HG03135 (cell line): ENCODE measurements at regions not wholly inside any gene's neighbourhood (a gene's known extent, or its start where the extent isn't known, plus 50 kb on each side); places are given as distances from the start of the nearest gene placed in this dataset.

Source experiments
- ATAC-seq: cut with Tn5 transposase; IDR thresholded peaks from one replicate; pipeline ENCODE4 v1.9.1; 2021; ENCODE audit warnings: mild to moderate bottlenecking, moderate library complexity; ENCODE audit not compliant: unreplicated experiment

DNA sequence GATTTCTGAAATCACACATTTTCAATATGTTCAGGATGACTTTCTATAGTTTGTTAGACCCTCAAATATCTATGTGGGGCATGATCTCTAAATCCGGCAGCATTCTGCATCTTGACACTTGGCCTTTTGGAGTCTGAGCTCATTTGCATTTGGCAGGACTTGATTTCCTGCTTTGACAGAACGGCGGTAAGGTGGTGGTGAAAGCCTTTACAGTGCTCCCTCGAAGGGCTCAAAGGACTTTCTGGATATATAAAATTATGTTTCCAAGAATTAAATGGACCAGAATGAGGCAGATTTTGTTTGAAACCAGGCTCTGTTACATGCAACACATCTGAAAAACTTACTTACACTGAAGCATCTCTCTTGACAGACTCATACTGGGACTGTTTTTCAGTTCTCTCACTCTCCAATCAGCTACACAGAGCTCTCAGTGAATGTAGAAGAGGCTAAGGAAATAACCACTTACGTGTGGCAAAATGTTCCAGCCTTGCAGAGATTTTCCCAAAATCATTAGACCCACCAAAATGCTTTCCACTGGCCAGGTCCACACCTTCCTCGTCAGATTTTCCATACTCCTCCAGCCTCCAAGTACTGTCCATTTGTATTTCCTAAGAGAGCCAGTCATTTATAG lies 207.2 kb downstream of the SPRY2 start:
- no peak for ATAC-seq

DNA sequence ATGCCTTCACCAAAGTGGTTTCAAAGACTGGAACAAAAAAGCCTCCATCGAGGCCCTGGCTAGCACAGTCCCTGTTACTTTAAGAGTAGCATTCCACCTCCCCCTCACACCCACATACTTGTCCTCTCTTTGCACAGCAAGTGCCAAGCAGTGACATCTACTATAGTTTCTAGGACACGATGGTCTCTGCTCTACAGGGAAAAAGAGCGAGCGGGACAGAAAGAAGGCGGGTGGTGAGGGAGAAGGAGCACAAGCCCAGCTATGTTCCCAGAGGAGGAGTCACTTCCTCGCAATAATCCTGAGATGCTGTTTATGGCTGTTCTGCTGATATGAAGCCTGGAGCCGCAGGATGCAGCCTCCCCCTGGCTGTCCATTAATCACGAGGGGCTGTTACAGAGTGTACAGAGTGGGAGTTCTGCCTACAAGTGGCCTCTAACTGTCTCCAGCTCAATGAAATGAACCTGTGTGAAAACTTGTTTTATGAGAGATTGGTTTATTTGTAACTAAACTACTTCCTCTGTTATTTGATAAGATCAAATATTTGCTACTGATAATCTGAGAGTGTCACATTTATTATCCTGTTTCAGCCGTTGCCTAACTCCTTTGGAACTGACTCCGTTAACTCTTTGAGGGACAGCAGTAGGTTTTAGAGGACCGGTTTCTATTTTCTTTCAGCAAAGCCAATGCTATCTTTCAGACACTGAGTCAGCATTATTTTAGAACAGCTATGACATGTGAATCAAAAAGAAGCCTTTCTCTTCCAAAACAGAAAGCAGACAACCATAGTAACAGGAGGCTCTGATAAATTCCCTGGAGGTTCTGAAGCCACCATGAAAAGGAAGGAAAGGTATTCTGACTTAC lies 208.0 kb downstream of the SPRY2 start:
- no peak for ATAC-seq

DNA sequence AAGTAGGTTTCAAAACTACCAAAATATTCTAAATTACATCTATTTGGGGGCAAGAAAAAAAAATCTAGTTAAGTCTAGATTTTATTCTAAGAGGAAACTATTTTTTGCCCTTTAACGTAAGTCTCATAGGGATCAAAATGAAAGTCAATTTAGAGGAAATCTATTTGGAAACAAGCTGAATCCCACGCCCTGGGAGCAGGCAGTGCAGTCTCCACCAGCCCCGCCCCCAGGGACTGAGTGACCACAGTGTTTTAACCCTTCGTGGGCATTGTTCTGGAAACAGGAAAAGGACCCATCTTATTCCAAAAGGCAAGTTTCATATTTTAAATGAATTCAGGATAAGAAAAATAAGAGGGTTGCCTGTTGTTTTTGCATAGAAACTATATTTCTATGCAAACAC lies 209.7 kb downstream of the SPRY2 start:
- no peak for ATAC-seq

DNA sequence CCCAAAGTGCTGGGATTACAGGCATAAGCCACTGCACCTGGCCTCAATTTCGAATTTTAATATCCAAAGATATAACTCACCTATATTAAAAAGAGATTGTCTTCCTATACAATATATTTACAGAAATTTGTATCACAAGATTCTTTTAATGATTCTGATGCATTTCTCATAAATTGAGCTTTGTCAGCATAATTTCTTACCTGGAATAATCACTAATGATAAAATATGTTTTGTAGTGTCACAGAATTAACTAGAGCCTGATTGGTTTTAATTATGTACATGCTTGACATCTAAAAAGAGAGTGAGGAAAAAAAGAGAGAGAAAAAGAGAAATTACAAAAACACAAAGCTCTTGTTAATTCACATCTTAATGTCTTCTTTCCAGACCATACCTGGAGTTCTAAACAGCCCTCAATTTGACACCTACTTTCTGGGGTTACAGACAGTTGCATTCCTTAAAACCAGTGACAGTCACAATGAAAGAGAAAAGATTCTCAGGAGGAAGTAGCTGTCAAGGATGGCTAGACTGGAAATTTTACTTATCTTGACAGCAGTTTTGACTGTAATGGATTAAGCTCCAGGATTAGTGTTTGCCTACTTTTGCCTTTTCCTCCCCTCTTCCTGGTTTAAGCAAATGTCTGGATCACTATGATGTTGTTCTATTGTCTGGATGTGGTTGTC lies 214.4 kb downstream of the SPRY2 start:
- ATAC-seq = no peak

DNA sequence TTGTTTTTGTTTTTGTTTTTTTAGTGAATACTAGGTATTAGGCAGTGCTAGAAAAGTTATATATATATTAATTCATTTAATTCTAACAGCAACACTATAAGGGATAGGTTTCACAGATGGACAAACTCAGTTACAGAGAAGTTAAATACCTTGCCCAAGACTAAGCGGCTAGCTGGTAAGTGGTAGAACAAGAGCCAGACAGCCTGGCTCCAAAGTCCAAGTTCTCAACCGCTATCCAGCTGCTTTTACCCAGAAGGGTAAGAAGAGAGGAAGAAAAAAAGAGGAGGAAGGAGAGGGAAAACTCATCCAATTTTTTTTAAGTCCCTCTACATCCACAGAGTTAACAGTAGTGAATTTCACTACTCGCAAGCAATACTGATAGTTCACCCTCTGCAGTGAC lies 217.0 kb downstream of the SPRY2 start:
- no peak for ATAC-seq

DNA sequence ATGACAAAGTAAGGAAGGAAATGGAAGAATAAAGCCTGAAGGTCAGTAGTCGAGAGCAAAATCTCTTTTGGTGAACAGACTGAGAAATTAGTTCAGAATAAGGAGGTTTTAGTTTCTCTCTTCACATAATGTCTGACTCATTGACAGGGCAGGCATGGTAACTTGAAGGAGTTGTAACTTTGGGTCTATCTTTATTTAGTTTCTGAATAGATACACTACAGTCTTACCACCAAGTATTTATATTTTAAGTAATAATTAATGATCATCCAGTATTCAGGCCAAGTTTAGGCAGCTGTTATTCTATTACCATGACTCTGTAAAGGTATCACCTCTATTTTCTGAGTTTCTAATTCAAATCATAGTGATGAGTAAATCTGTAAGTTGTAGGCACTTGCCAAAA lies 219.9 kb downstream of the SPRY2 start:
- ATAC-seq = peak; percentile 68

DNA sequence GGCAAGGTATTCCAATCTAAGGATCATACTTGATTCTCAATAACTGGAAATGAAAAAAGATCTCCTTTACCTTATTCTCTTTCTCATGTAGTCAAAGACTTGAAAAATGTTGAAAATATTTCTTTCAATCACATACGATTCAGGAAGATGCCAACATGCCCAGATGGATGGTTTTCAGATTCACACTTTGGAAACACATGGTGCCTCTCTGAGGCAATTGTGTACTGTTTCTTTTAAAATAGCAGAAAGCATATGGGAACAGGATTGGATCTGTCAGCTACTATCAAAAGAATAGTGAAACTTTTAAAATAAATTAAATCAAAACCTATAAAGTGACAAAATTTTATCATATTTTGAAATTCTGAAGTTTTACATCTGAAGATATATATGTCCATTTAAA lies 222.4 kb downstream of the SPRY2 start:
- no peak for ATAC-seq

DNA sequence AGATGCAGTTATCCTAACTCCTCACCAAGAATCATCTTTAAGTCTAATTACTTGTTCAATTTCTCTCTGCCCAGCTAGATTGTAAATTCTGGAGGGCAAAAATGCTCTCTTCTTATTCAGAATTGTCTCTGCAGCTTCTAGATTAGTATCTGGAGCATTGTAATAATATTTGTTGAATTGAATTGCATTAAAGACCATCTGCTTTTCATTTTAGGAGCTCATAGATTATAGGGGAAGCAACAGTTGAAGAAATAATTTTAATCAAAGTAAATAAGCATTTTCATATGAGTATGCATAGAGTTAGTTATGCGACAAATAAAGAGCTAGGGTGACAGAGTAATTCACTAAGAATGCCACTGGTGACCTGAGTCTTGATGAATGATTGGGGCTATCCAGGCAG lies 222.8 kb downstream of the SPRY2 start:
- ATAC-seq = no peak

DNA sequence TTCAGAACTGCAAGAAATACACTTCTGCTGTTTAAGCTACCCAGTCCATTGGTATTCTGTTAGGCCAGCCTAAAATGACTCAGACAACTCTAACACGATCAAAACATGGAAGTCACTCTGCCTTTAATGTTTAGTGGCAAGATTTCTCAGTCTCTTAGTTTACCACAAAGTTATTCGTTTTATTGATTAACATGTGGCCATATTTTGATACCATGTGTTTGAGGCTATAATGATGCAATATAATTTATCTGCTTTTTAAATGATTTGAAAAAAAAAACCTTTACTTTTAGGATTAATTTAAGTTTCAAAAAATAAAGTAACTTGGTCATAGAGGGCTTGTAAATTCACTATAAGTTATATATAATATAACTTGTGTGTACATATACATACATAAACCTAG lies 223.4 kb downstream of the SPRY2 start:
- no peak for ATAC-seq

DNA sequence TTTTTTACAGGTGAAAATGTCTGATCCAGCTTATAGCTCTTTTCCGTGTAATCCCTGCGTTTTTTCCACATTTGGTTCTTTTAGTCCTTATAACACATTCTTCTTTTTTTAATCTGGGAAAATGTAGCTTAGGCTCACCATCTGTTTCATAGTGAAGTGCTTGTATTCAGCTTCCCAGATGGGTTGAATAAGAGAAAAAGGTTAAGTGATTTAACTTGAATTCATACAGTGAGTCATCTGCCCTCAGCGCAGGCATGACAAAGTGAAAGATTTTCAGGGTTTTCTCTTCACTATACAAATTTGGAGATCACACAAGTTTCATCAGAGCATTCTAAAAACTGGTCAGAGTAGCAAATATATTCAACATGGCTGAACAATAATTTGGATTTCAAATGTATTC lies 224.8 kb downstream of the SPRY2 start:
- no peak for ATAC-seq

DNA sequence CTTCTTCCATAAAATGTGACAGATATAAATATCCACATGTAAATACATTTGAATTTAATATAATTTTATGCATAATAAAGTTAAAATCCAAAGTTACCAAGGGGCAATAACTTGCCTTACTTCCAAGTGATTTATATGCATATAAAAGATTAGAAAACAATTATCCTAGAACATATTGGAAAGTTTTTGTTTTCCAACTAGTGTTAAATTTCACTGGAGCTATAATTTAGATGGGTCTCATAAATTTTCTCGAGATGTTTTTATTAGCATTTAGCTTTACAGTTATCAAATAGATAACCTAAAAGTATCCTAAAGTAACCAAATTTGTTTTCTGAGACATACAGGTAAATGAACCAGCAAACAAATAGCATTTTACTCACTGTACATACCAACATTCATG lies 225.3 kb downstream of the SPRY2 start:
- ATAC-seq = no peak

DNA sequence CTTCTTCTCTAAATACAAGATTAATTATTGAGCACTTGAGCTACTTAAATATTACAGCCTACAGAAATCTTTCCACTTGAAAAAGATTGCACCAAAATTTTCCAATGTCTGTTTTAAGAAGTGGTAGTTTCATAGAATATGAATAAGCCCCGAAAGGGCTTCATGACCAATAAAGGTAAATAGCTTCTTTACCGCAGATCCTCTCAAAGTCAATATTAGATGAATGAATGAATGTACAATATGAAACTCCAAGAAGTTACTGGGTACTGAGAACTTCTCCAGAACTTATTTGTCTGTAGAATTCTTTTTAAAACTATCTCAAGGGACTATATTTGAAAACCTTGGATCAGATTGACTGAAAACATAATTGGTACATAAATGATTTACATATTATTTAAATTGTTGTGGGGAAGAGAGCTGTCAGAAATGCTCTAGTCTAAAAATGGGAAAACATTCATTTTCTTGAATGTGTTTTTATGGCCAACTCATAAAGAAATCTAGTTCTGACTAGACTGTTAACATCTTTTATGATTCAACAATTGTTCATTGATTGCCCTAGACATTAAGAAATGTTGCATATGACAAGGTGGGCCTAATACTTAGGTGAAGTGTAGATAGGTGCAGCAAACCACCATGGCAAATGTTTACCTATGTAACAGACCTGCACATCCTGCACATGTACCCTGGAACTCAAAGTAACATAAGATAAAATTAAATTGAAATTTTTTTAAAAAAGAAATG lies 227.0 kb downstream of the SPRY2 start:
- no peak for ATAC-seq

DNA sequence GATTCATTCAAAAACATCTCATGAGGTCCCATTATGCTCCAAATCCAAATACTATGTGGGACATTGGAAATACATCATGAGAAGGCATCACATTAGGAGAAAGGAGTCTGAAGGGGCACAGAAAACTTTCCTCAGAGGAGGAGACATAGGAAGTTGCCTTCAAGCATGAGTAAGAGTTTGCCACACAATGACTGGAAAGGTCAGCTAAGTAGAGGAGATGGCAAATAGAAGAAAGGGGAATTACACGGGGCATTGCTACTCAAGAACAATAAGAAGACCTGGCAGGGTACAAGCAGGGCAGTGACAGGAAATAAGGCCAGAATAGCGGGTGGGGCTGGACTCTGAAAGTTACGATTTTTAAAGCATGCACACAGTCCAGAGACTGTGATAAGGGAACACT lies 231.6 kb downstream of the SPRY2 start:
- ATAC-seq = no peak

DNA sequence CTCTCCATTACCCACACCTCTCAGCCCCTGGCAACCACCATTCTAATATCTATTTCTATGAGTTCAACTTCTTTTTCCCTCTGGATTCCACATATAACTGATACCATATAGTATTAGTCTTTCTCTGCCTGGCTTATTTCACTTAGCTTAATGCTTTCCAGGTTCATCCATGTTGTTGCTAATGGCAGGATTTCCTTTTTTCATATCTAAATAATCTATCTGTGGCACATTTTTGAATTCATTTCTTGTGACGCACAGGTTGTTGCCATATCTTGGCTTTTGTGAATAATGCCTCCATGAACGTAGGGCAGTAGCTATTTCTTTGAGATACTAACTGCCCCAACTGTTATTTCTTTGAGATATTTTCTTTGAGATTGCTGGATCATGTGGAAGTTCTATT lies 235.6 kb downstream of the SPRY2 start:
- no peak for ATAC-seq

DNA sequence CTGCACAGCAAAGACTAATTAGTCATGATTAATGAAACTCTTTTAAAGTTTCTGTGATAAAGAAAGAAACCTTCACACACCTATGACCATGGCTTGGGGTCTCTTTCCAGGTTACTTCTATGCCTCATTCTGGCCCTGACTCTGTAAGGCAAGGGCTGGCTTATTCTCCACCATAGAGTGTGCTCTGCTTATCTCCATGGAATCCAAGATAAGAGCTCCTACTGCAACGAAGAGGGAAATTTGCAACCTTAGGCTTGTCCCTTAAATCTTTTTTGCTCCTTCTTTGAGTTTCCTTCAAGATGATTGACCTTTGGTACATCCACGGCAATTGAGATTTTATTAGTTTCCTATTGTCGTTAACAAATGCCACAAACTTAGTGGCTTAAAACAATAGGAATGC lies 239.9 kb downstream of the SPRY2 start:
- ATAC-seq = no peak

DNA sequence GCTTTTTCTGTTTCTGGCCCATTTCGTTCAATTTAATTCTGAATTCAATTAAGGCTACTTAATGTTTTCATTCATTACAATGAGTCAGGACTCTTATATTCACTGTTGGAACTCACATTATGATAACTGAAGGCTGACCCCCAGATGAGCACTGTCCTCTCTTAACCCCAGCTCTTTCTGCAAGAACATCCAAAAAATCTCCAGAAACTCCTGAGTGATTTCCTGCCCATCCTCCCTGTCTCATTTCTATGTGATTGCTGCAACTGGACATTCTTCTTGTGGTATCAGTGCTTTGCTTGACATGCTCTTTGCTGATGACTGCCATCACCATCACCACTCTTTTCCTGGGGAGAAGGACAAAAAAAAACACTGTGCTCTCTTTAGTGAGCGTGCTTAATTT lies 240.3 kb downstream of the SPRY2 start:
- ATAC-seq = no peak

DNA sequence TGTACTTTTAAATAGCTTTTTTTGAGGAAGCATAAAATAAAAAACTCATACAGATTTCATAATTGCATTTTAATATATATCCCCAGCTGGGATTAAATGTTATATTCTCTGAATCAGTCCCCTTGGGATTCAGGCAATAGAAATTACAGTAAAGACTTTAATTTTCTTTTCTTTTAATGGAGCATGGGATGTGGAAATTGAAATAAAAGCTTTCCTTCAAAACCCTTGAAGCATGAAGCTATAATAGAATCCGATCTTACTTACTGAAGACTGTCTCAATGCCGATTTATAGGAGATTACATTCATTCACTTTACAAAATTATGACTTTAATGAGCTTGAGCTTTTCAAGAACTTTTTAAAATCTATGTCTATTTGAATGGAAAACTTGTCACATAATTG lies 243.4 kb downstream of the SPRY2 start:
- ATAC-seq = no peak

DNA sequence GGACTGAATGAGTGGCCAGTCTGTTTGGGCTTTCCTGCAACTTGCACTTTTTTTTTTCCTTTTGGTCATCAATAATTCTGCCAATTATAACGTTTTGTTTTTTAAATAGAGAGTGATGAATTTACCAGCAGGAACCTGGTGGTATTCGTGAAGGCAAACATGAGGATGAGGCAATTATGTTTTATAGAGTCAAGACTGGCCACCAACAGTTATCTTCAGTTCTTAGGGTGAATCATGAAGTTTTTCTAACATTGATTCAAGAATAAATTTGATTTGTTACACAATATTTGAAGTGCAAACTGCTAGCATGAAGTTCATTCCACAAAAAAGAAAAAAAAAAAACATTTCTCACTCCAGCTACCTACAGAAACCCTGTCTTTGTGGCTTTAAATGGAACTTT lies 244.5 kb downstream of the SPRY2 start:
- no peak for ATAC-seq

DNA sequence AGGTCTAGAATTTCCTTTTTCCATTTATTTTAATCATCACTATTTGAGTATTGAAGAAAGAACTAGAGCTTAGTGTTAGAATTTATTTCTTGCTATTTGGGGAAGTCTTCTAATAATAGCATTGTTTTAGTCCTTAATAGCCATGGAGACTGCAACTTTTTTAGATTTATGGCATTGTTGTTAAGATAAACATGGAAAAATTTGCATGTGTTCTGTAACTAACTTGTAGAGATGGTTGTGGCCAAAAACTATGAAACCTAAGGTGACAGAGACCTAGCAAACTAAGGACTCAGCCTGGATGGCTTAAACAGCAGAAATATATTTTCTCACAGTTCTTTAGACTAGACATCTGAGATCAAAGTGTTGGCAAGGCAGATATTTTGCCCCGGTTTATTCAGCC lies 246.4 kb downstream of the SPRY2 start:
- ATAC-seq = no peak

DNA sequence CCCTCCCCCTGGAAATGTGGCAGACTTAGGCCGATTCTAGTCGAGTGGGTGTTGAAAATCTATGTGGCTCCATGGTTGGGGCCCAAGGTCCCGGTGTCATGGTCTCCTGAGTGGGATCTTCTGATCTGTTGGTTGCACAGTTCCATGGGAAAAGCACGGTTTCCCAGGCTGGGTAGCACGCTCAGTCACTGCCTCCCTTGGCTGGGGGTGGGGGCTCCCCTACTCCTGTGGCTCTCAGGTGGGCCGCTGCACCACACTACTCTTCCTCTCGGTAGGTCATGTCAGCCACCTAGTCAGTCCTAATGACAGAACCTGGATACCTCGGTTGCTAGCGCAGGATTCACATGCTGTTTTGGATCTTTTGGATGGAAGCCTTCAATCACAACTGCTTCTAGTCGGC lies 247.0 kb downstream of the SPRY2 start:
- no peak for ATAC-seq

DNA sequence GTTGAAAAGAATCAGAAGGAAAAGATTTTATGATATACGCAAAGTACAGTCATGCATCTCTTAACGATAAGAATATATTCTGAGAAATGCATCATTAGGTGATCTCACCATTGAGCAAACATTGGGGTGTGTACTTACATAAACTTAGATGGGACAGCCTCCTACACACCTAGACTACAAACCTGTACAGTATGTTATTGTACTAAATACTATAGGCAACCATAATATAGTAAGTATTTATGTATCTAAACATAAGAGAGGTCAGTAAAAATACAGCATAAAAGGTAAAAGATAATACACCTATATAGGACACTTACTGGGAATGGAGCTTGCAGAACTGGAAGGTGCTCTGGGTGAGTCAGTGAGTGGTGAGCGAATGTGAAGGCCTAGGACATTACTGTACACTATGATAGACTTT lies 254.6 kb downstream of the SPRY2 start:
- no peak for ATAC-seq
